GM19240 (cell line): ENCODE measurements at regions not wholly inside any gene's neighbourhood (a gene's known extent, or its start where the extent isn't known, plus 50 kb on each side); places are given as distances from the start of the nearest gene placed in this dataset.

Experiments used
- DNase-seq: peaks from one replicate; pipeline ENCODE4 v3.0.0; 2011; ENCODE audit warnings: low spot score; ENCODE audit not compliant: insufficient read length

DNA sequence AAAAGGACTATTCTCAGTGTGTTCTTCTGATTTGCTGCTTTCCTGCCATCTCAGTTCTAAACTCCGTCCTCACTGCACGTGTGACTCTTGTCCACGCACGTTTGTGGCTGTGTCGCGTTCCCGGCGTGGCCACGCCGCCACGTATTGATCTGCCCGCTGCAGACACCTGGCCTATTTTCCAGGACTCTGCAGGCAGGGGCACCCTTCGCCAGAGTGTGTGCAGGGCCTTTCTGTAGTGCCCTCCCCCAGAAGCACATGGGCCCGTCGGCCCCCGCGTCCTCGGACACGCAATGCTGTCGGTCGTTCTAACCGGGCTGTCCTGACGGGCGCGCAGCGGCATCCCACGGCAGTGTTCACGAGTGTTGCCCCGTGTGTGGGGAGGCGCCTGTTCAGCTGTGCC is 87.6 kb downstream of the YTHDF1 start:
- no peak for DNase-seq

DNA sequence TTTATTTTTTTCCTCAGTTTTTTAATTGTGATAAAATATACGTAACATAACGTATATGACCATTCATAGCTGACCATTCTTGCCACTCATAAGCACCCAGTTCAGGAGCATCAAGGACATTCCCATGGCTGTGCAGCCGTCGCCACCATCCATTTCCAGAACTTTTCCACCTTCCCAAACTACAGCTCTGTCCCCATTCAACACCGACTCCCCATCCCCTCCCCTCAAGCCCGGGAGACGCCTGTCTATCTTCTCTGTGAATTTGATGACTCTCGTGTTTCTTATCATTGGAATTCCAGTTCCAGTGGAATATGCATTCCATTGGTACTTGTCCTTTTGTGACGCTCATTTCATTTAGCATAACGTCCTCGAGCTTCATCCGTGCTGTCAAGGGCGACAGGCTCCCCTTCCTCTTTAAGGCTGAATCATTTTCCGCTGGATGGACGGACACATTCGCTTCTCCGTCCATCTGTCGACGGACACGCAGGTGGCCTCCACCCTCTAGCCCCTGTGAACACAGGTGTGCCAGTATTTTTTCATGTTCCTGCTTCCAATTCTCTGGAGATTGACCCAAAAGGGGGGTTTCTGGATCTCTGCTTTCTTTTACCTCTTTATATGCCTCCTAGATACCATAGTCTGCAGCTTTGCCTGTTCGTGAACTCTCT is 88.1 kb downstream of the YTHDF1 start:
- DNase-seq: no peak

DNA sequence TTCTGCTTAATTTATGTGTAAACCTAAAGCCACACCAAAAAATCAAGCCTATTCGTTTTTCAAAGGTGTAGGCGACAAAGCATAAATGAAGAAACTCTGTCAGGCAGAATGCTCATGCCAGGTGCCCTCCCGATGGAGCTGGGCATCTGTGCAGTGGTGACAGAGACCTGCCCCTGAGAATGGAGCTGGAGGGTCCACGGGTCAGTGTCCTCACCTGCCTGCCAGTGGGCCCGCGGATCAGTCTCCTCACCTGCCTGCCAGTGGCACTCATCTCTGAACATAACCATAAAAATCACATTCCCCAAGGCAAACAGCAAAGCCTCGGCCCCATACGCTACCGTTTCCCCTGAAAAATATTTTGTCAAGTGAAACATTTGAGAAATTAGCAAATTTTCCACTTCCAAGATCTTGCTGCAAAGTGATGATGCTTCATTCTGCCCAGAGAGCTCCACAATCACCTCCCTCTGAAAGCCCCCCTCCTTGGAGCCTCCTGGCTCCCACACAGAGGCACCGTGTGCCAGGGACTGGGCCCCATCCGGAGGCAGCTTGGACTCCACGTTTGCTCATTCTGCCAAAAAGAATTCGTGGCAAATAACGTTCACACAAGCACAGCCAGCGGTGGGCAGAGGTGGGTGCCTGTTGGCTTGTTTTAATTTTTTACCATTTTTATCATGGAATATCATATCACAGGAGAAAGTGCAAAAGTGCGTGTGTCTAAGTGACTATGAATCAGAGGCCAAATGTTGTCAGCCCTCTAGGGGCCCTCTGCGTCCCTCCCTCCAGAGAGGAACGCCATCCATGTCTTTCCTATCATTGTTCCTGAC is 88.8 kb downstream of the YTHDF1 start:
- no peak for DNase-seq

DNA sequence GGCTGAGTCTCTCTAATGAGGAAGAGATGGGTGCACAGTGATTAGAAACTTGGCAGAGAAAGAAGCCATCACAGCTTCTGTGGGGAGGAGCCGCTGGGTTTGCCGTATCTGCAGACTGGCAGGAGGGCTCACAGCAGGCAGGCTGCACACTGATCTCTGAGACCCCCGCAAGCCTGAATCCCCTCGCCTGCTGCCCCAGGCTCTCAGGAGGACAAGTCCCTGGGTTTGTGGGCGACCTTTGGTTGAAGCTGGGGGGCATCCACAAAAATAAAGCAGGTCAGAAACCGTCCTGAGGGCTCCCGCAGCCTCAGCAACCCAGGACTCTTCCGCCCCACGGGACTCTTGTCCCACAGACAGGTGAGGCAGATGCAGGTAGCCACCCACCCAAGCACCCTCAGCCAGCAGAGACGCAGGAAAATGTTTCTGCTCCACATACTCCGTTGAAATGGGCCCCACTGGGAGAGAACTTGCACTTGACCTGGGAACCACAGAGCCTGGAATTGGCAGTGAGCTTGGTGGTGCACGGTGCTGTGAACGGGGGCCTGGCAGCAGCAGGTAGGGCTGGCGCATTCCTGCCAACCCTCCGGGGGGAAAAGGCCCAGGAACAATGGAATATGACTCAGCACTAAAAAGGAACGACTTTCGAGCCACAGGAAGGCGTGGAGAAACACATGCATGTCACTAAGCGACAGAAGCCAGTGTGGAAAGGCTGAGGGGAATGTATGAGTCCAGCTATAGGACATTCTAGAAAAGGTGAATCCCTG is 89.9 kb downstream of the YTHDF1 start:
- no peak for DNase-seq

DNA sequence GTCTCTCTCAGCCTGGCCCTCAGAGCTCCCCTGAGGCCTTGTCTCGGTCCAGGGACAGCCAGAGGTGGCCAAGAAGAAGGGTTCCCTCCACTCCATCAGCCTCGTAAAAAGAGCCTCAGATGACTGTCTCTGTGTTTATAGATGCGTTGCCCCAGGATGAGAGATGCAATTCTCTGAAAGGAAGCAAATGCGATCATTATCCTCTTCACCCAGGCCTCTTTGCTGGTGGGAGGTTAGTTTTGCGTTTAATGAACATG is 90.4 kb downstream of the YTHDF1 start:
- no peak for DNase-seq

- no peak for DNase-seq
These were observed 91.0 kb downstream of the YTHDF1 start for GRCh38 chr20:63124782-63125580.

- DNase-seq: no peak
These were observed 91.7 kb downstream of the YTHDF1 start for GRCh38 chr20:63124092-63124781.

- no peak for DNase-seq
These were observed 92.6 kb downstream of the YTHDF1 start for GRCh38 chr20:63123331-63123741.

GRCh38 chr20:63122626-63123025 is 93.3 kb downstream of the YTHDF1 start:
- no peak for DNase-seq

GRCh38 chr20:63121749-63122405 is 94.1 kb downstream of the YTHDF1 start:
- DNase-seq: no peak

GRCh38 chr20:63121246-63121645 is 94.7 kb downstream of the YTHDF1 start:
- DNase-seq: no peak

GRCh38 chr20:63120808-63121090 is 95.2 kb downstream of the YTHDF1 start:
- no peak for DNase-seq

DNA sequence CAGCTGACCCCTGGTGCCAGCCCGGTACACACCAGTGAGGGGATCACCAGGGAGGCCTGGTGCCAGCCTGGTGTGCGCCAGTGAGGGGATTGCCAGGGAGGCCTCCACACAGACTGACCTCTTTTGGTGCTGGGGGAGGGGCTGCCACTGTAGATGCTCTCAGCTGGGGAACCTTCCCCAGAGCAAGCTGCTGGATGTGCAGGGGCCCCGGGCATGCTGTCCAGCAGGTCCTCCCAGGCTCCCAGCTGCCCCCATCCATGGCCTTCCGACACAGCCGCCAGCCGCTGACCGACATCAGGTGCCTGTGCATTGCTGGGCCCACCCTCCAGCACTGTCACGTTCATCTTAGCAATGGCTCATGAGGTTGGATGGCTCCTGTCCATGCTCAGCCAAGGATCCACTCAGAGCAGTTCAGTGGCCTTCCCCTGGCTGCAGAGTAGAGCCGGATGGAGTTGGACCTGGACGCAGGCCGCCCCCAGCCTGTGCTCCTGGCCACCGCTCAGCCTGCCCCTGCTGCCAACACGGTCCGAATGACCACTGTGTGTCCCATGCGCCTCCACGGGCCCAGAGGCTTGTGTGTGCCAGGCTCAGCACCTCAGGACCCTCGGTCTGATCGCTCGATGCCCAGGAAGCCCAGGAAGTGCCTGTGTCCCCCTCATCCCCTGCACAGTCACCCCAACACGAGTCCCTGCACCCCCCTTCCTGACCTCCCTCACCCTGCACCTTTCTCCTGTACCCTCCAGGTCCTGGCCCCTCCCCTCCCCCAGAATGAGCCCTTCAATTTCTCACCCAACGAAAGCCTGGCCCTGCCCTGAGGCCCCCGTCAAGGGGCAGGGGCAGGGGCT is 95.7 kb downstream of the YTHDF1 start:
- DNase-seq: no peak

DNA sequence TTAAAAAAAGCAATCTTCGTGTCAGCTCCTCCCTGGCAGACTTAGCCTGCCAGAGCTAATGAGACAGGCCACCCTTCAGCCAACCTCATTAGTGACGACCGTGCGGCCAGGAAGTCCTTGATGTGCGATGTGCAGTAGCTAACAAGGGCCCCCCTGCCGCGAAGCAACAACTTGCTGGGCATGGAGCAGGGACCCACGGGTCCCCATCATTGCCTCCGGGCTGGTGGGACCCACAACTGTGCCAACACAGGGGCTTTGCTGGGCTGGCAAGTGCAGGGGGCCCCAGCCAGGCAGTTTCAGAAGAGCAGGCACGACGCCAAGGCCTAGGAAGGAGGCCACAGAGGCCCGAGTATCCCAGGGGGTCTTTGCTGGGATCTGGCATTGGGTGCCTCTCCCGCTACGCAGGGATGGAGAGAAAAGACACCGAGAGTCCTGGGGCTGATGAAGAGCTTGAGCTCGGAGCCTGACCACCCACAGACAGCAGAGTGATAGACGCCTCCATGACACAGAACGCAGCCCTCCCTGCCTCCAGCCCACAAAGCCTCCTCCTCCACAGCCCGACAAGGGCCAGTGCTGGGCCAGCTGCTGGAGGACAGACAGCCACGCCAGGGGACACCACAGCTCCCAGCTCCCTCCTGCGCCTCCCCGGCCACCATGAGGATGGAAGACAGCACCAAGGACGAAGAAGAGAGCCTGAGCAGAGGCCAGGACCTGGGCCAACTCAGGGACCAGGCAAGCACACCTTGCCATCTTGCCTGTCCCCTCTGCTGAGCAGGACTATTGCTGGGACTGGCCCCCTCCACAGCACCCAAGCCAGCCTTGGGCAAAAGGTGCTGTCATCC is 96.6 kb downstream of the YTHDF1 start:
- no peak for DNase-seq

DNA sequence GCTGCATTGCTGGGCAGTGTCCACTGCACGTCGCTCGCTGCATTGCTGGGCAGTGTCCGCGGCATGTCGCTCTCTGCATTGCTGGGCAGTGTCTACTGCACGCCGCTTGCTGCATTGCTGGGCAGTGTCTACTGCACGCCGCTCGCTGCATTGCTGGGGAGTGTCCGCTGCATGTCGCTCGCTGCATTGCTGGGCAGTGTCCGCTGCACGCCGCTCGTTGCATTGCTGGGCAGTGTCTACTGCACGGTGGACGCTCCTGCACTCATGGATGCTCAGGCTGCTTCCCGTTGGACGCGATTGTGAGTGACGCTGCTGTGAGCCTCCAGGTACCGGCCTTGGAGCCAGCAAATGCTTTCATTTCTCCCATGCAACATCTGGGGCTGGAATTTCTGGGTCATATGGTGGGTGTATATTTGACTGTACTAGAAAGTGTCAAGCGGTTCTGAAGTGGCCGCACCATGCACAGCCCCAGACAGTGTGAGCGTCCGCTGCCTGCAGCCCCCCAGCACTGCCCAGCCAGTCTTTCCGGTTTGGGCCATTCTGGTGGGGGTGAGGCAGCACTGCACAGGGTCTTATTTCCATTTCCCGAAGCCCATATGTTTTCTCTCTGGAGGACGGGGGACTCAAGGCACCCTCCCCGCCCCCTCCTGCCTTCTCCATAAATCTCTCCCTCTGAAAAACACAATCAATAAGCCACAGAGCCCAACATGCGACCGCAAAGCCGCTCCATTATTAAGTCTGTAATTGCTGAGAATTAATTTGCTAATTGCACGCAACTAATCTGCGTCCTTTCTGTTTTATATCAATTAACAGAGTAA is 97.4 kb downstream of the YTHDF1 start:
- DNase-seq: no peak

DNA sequence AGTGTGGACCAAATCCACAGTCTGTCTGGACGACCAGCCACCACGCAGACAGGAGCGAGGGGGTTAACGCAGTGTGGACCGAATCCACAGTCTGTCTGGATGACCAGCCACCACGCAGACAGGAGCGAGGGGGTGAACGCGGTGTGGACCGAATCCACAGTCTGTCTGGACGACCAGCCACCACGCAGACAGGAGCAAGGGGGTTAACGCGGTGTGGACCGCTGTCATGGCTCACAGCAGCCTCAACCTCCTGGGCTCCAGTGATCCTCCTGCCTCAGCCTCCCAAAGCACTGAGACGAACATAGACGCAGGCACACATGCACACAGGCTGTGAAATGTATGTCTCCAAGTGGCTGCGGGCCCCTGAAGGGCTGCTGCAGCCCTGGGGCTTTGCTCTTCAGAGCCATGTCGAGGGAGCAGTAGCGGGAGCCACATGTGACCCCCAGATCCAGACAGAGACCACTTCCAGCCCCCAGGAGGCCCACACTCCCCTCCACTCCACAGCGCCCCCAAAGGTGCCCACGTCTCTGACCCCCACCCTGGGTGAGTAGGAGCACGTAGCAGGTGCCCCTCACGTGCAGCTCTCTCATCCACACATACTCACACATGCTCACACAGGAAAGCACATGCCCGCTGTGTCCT is 98.1 kb downstream of the YTHDF1 start:
- no peak for DNase-seq

- DNase-seq: no peak
These were observed 98.8 kb downstream of the YTHDF1 start for GRCh38 chr20:63117151-63117550.
